ENCODE measurements at regions not wholly inside any gene's neighbourhood (a gene's known extent, or its start where the extent isn't known, plus 50 kb on each side); places are given as distances from the start of the nearest gene placed in this dataset.

DNA sequence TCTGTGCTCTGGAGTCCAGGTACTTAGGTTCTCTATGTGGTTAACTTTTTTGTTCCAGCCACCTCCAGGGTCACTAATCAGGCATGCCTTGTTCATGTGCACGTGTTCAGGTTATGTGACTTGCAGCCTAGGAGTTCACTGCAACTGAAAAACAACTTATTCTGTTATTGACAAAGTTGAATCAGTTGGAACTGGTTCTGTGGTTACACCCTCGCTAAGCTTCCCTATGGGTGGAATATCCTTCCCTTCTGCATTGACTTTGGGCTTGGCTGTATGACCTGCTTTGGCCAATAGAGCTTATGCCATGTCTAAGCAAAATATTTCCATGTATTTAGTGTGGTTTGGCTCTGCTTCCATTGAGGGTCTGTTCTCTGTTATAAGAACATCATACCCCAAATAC lies 66.0 kb upstream of the DNAH14 start:
- Histone ChIP-seq H3K36me3 (ENCODE audit: control insufficient read depth, insufficient read depth, low read length) (no peaks in the 10 kb centered on the region), H3K9ac (ENCODE audit: insufficient read depth, low read length) (no peak overlapping the region), H4K20me1 (ENCODE audit: control insufficient read depth, extremely low read depth, insufficient read depth, low read length) (no peaks in the 10 kb centered on the region), H3K4me3 (replicated peaks in 1 of 4; ENCODE audit: control extremely low read depth in 1 of 4, insufficient read depth in 1 of 4, low read depth in 3 of 4, low read length in 4 of 4) (no peak overlapping the region), H3K4me2 (ENCODE audit: extremely low read depth, insufficient read depth, low read length) (no peak overlapping the region), H3K27ac (ENCODE audit: insufficient read depth, low read length) (no peak overlapping the region), H2AFZ (ENCODE audit: low read length) (no peak overlapping the region), H3K79me2 (ENCODE audit: control insufficient read depth, insufficient read depth, low read length) (no peaks in the 10 kb centered on the region), H3K27me3 (ENCODE audit: control insufficient read depth, insufficient read depth, low read length) (no peaks in the 10 kb centered on the region), H3K4me1 (ENCODE audit: control insufficient read depth, extremely low read depth, insufficient read depth, low read length) (no peaks in the 10 kb centered on the region), H3K9me3 (ENCODE audit: control insufficient read depth, insufficient read depth, low read depth, low read length) (no peaks in the 10 kb centered on the region)
- TF ChIP-seq, protein P1, sequence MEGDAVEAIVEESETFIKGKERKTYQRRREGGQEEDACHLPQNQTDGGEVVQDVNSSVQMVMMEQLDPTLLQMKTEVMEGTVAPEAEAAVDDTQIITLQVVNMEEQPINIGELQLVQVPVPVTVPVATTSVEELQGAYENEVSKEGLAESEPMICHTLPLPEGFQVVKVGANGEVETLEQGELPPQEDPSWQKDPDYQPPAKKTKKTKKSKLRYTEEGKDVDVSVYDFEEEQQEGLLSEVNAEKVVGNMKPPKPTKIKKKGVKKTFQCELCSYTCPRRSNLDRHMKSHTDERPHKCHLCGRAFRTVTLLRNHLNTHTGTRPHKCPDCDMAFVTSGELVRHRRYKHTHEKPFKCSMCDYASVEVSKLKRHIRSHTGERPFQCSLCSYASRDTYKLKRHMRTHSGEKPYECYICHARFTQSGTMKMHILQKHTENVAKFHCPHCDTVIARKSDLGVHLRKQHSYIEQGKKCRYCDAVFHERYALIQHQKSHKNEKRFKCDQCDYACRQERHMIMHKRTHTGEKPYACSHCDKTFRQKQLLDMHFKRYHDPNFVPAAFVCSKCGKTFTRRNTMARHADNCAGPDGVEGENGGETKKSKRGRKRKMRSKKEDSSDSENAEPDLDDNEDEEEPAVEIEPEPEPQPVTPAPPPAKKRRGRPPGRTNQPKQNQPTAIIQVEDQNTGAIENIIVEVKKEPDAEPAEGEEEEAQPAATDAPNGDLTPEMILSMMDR (conservative IDR thresholded peaks at IDR 0.05 in 1 of 2, IDR thresholded peaks at IDR 0.05 in 1 of 2; ENCODE audit: low read depth in 1 of 2, low read length in 2 of 2): no peak
- no peak for TF ChIP-seq EZH2 (IDR thresholded peaks at IDR 0.05; ENCODE audit: low read length, missing control alignments)
- DNase-seq (ENCODE audit: low read depth in 2 of 2): no peak

DNA sequence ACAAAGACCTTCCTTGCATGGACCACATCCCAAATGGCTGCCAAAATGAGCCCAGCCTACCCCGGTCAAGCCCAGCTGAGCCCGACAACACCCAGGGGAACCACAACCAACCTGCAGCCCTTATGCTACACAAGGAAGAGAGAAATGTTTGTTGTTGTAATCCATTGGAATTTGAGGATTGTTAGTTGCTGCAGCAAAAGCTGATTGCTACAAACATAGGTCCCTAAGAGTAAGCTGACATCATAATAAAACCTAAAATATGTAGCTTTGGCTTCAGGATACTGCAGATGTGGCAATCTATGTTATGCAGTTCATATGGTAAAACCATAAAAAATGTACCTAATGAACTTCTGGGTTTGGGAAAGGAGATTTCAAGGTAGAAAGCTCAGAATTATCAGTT lies 65.5 kb upstream of the DNAH14 start:
- Histone ChIP-seq H3K79me2 (ENCODE audit: control insufficient read depth, insufficient read depth, low read length) (no peaks in the 10 kb centered on the region), H3K4me1 (ENCODE audit: control insufficient read depth, extremely low read depth, insufficient read depth, low read length) (no peaks in the 10 kb centered on the region), H2AFZ (ENCODE audit: low read length) (no peak overlapping the region), H3K9me3 (ENCODE audit: control insufficient read depth, insufficient read depth, low read depth, low read length) (no peaks in the 10 kb centered on the region), H3K27me3 (ENCODE audit: control insufficient read depth, insufficient read depth, low read length) (no peaks in the 10 kb centered on the region), H3K36me3 (ENCODE audit: control insufficient read depth, insufficient read depth, low read length) (no peaks in the 10 kb centered on the region), H3K4me3 (replicated peaks in 1 of 4; ENCODE audit: control extremely low read depth in 1 of 4, insufficient read depth in 1 of 4, low read depth in 3 of 4, low read length in 4 of 4) (no peak overlapping the region), H4K20me1 (ENCODE audit: control insufficient read depth, extremely low read depth, insufficient read depth, low read length) (no peaks in the 10 kb centered on the region), H3K27ac (ENCODE audit: insufficient read depth, low read length) (no peak overlapping the region), H3K9ac (ENCODE audit: insufficient read depth, low read length) (no peak overlapping the region), H3K4me2 (ENCODE audit: extremely low read depth, insufficient read depth, low read length) (no peak overlapping the region)
- DNase-seq (ENCODE audit: low read depth in 2 of 2): peak; percentile 28 to 29
- TF ChIP-seq, protein P1 (conservative IDR thresholded peaks at IDR 0.05 in 1 of 2, IDR thresholded peaks at IDR 0.05 in 1 of 2; ENCODE audit: low read depth in 1 of 2, low read length in 2 of 2): no peak
- TF ChIP-seq EZH2 (IDR thresholded peaks at IDR 0.05; ENCODE audit: low read length, missing control alignments): no peak

DNA sequence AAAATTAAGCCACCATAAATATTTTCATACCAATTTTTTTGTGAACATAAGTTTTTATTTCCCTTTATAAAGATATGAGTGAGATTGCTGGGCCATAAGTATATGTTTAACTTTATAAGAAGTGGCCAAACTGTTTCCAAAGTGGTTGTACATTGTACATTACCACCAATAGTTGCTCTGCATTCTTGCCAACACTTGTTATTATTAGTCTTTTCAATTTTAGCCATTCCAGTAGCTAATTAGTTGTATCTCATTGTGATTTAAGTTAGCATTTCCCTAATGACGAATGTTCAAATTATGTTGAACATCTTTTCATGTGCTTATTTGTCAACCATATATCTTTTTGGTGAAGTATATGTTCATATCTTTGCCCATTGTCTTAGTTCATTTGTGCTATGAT lies 64.0 kb upstream of the DNAH14 start:
- TF ChIP-seq, protein P1 (conservative IDR thresholded peaks at IDR 0.05 in 1 of 2, IDR thresholded peaks at IDR 0.05 in 1 of 2; ENCODE audit: low read depth in 1 of 2, low read length in 2 of 2): no peak
- TF ChIP-seq EZH2 (IDR thresholded peaks at IDR 0.05; ENCODE audit: low read length, missing control alignments): no peak
- Histone ChIP-seq H3K9ac (ENCODE audit: insufficient read depth, low read length) (no peak overlapping the region), H3K79me2 (ENCODE audit: control insufficient read depth, insufficient read depth, low read length) (no peaks in the 10 kb centered on the region), H3K4me2 (ENCODE audit: extremely low read depth, insufficient read depth, low read length) (no peak overlapping the region), H3K36me3 (ENCODE audit: control insufficient read depth, insufficient read depth, low read length) (no peaks in the 10 kb centered on the region), H2AFZ (ENCODE audit: low read length) (no peak overlapping the region), H3K4me1 (ENCODE audit: control insufficient read depth, extremely low read depth, insufficient read depth, low read length) (no peaks in the 10 kb centered on the region), H4K20me1 (ENCODE audit: control insufficient read depth, extremely low read depth, insufficient read depth, low read length) (no peaks in the 10 kb centered on the region), H3K9me3 (ENCODE audit: control insufficient read depth, insufficient read depth, low read depth, low read length) (no peaks in the 10 kb centered on the region), H3K4me3 (replicated peaks in 1 of 4; ENCODE audit: control extremely low read depth in 1 of 4, insufficient read depth in 1 of 4, low read depth in 3 of 4, low read length in 4 of 4) (no peak overlapping the region), H3K27me3 (ENCODE audit: control insufficient read depth, insufficient read depth, low read length) (no peaks in the 10 kb centered on the region), H3K27ac (ENCODE audit: insufficient read depth, low read length) (no peak overlapping the region)
- no peak for DNase-seq (ENCODE audit: low read depth in 2 of 2)

All from fibroblast of lung (primary cell).